ENCODE measurements at regions not wholly inside any gene's neighbourhood (a gene's known extent, or its start where the extent isn't known, plus 50 kb on each side); places are given as distances from the start of the nearest gene placed in this dataset.
"Not testable (repeated sequence)": the region's sequence is repeated elsewhere in the genome, so short reads cannot be mapped to it uniquely, and the experiment has no call there.

GRCh38 chr10:81498011-81498551 is 376.9 kb upstream of the NRG3 start:
- ChIA-PET CTCF (no interaction called here), POLR2A (ENCODE audit: low non-redundant PET) (no interaction called here)
- Histone ChIP-seq H3K4me3 (ENCODE audit: low read depth, low read length, poor library complexity, severe bottlenecking) (no peak overlapping the region), H3K36me3 (ENCODE audit: insufficient read depth, low read length, poor library complexity, severe bottlenecking) (no peaks in the 10 kb centered on the region), H3K9me3 (ENCODE audit: low read depth, low read length, poor library complexity, severe bottlenecking) (peaks cover 33% of the 10 kb centered on the region), H3K4me1 (ENCODE audit: insufficient read depth, low read length, poor library complexity, severe bottlenecking) (no peaks in the 10 kb centered on the region), H3K27me3 (replicated peaks; ENCODE audit: insufficient read depth, low read depth, low read length, poor library complexity) (no peaks in the 10 kb centered on the region), H3K27ac (ENCODE audit: low read depth, low read length, poor library complexity, severe bottlenecking) (no peak overlapping the region)
- no peak for DNase-seq (ENCODE audit: low spot score)
- intact Hi-C loops (cut with micrococcal nuclease; ENCODE audit: unreplicated experiment): no loop called here
- no peak for TF ChIP-seq EZH2 (IDR thresholded peaks at IDR 0.05; ENCODE audit: borderline replicate concordance, low read depth, low read length, poor library complexity, severe bottlenecking)
- TF ChIP-seq, protein P1, sequence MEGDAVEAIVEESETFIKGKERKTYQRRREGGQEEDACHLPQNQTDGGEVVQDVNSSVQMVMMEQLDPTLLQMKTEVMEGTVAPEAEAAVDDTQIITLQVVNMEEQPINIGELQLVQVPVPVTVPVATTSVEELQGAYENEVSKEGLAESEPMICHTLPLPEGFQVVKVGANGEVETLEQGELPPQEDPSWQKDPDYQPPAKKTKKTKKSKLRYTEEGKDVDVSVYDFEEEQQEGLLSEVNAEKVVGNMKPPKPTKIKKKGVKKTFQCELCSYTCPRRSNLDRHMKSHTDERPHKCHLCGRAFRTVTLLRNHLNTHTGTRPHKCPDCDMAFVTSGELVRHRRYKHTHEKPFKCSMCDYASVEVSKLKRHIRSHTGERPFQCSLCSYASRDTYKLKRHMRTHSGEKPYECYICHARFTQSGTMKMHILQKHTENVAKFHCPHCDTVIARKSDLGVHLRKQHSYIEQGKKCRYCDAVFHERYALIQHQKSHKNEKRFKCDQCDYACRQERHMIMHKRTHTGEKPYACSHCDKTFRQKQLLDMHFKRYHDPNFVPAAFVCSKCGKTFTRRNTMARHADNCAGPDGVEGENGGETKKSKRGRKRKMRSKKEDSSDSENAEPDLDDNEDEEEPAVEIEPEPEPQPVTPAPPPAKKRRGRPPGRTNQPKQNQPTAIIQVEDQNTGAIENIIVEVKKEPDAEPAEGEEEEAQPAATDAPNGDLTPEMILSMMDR (conservative IDR thresholded peaks at IDR 0.05; ENCODE audit: low read depth, low read length): no peak
- BruUV-seq (replicated peaks): no TSS peak

- no peak for DNase-seq (ENCODE audit: low spot score)
- ChIA-PET CTCF (no interaction called here), POLR2A (ENCODE audit: low non-redundant PET) (no interaction called here)
- H3K4me3 ChIP-seq (ENCODE audit: low read depth, low read length, poor library complexity, severe bottlenecking): no peak overlapping the region
- H3K4me1 ChIP-seq (ENCODE audit: insufficient read depth, low read length, poor library complexity, severe bottlenecking): no peaks in the 10 kb centered on the region
- intact Hi-C loops (cut with micrococcal nuclease; ENCODE audit: unreplicated experiment): no loop called here
- H3K27me3 ChIP-seq (replicated peaks; ENCODE audit: insufficient read depth, low read depth, low read length, poor library complexity): no peaks in the 10 kb centered on the region
- H3K36me3 ChIP-seq (ENCODE audit: insufficient read depth, low read length, poor library complexity, severe bottlenecking): no peaks in the 10 kb centered on the region
- H3K9me3 ChIP-seq (ENCODE audit: low read depth, low read length, poor library complexity, severe bottlenecking): peaks cover 14% of the 10 kb centered on the region
- TF ChIP-seq, protein P1 (conservative IDR thresholded peaks at IDR 0.05; ENCODE audit: low read depth, low read length): no peak
- no peak for TF ChIP-seq EZH2 (IDR thresholded peaks at IDR 0.05; ENCODE audit: borderline replicate concordance, low read depth, low read length, poor library complexity, severe bottlenecking)
- no peak overlapping the region for H3K27ac ChIP-seq (ENCODE audit: low read depth, low read length, poor library complexity, severe bottlenecking)
- no TSS peak for BruUV-seq (replicated peaks)
Measured at GRCh38 chr10:81502677-81503359, 372.2 kb upstream of the NRG3 start.

GRCh38 chr10:81505777-81506176 is 369.2 kb upstream of the NRG3 start:
- CTCF ChIA-PET; H3K36me3 ChIP-seq (ENCODE audit: insufficient read depth, low read length, poor library complexity, severe bottlenecking); DNase-seq (ENCODE audit: low spot score); H3K4me3 ChIP-seq (ENCODE audit: low read depth, low read length, poor library complexity, severe bottlenecking); intact Hi-C loops (cut with micrococcal nuclease; ENCODE audit: unreplicated experiment); H3K4me1 ChIP-seq (ENCODE audit: insufficient read depth, low read length, poor library complexity, severe bottlenecking); H3K27ac ChIP-seq (ENCODE audit: low read depth, low read length, poor library complexity, severe bottlenecking); BruUV-seq (replicated peaks); POLR2A ChIA-PET (ENCODE audit: low non-redundant PET); H3K27me3 ChIP-seq (replicated peaks; ENCODE audit: insufficient read depth, low read depth, low read length, poor library complexity): not testable (repeated sequence)
- H3K9me3 ChIP-seq (ENCODE audit: low read depth, low read length, poor library complexity, severe bottlenecking): peaks cover 13% of the 10 kb centered on the region

DNA sequence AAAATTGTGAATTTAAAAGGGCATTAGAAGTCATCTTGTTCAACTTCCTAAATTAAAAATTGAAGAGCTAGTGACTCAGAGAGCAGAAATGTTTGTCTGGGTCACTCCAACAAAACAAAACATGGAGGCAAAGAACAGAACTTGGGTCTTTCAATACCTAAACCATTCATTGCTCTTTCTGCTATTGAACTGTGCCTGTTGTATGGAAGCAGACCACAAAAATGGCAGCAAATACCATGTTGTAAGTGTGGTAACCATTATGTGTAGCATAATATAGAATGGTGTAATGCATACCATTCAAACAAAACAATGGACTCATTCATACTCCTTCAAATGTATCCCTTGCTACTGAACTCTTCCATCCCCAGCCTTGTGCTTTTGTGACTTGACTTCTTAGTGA is 360.2 kb upstream of the NRG3 start:
- Histone ChIP-seq H3K4me1 (ENCODE audit: insufficient read depth, low read length, poor library complexity, severe bottlenecking) (no peaks in the 10 kb centered on the region), H3K27me3 (replicated peaks; ENCODE audit: insufficient read depth, low read depth, low read length, poor library complexity) (no peaks in the 10 kb centered on the region), H3K36me3 (ENCODE audit: insufficient read depth, low read length, poor library complexity, severe bottlenecking) (no peaks in the 10 kb centered on the region), H3K9me3 (ENCODE audit: low read depth, low read length, poor library complexity, severe bottlenecking) (peaks cover 16% of the 10 kb centered on the region), H3K27ac (ENCODE audit: low read depth, low read length, poor library complexity, severe bottlenecking) (no peak overlapping the region), H3K4me3 (ENCODE audit: low read depth, low read length, poor library complexity, severe bottlenecking) (no peak overlapping the region)
- intact Hi-C loops (cut with micrococcal nuclease; ENCODE audit: unreplicated experiment): no loop called here
- BruUV-seq (replicated peaks): no TSS peak
- TF ChIP-seq, protein P1 (conservative IDR thresholded peaks at IDR 0.05; ENCODE audit: low read depth, low read length): no peak
- TF ChIP-seq EZH2 (IDR thresholded peaks at IDR 0.05; ENCODE audit: borderline replicate concordance, low read depth, low read length, poor library complexity, severe bottlenecking): no peak
- DNase-seq (ENCODE audit: low spot score): no peak
- ChIA-PET POLR2A (ENCODE audit: low non-redundant PET) (no interaction called here), CTCF (no interaction called here)

Data from A673 (cell line).